T-helper 9 cell (primary cell): ENCODE measurements at regions not wholly inside any gene's neighbourhood (a gene's known extent, or its start where the extent isn't known, plus 50 kb on each side); places are given as distances from the start of the nearest gene placed in this dataset.

Experiments used
- DNase-seq: peaks from one replicate; pipeline ENCODE4 v3.0.0-alpha.2; 2020

GRCh38 chr14:105862581-105863239, 336.3 kb downstream of the TMEM121 start:
- DNase-seq: no peak

DNA sequence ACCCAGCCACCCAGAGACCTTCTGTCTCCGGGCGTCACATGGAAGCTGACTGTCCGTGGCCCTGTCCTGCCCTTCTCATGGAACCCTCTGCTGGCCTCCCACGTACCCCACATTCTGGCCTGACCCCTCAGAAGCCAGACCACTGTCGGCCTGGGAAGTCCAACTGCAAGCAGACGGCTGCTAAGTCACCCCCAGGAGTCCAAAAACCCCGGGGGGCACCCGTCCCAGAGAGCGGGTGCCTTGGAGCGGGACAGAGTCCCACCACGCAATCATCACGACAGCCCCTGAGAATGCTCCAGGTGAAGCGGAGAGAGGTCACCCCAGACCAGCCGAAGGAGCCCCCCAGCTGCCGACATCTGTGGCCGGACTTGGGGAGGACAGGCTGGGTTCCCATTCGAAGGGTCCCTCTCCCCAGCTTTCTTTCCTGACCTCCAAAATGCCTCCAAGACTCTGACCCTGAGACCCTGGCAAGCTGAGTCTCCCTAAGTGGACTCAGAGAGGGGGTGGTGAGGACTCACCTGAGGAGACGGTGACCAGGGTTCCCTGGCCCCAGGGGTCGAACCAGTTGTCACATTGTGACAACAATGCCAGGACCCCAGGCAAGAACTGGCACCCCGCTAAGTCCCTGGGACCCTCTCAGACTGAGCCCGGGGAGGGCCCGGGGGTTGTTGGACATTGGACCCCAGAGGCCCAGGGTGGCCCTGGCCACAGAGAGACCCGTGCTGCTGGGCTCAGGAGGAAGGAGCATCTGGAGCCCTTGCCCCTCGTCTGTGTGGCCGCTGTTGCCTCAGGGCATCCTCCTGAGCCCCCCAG, 337.1 kb downstream of the TMEM121 start:
- DNase-seq: no peak

DNA sequence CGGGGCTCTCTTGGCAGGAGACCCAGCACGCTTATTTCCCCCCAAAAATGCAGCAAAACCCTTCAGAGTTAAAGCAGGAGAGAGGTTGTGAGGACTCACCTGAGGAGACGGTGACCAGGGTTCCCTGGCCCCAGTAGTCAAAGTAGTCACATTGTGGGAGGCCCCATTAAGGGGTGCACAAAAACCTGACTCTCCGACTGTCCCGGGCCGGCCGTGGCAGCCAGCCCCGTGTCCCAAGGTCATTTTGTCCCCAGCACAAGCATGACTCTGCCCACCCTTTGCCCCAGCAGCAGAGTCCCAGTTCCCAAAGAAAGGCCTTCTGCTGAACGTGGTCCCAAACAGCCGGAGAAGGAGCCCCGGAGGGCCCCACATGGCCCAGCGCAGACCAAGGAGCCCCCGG, 337.7 kb downstream of the TMEM121 start:
- DNase-seq: no peak

DNA sequence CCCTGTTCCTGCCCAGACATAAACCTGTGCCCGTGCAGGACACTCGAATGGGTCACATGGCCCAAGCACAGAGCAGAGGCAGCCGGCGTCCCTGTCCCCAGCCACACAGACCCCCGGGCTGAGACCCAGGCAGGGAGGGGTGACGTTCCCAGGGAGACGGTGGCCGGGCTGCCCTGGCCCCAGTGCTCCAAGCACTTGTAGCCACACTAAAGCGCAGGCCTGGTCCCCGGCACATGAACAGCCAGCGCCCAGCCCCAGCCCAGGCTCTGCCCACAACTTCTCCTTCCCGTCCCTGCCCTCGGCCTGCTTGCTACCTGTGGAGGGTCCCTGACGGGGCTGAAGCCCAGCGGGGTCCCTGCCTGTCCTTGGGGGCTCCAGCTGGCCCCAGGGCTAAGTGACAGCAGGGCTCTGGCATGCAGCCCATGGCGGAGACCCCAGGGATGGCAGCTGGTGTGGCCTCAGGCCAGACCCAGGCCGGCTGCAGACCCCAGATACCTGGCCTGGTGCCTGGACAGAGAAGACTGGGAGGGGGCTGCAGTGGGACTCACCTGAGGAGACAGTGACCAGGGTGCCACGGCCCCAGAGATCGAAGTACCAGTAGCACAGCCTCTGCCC, 338.4 kb downstream of the TMEM121 start:
- DNase-seq: no peak

- DNase-seq: no peak
Measured at GRCh38 chr14:105865266-105865903, 339.0 kb downstream of the TMEM121 start.

- no peak for DNase-seq
Measured at GRCh38 chr14:105865904-105866840, 339.8 kb downstream of the TMEM121 start.

GRCh38 chr14:105866841-105867321, 340.5 kb downstream of the TMEM121 start:
- no peak for DNase-seq

- no peak for DNase-seq
Measured at GRCh38 chr14:105867961-105868599, 341.7 kb downstream of the TMEM121 start.

DNA sequence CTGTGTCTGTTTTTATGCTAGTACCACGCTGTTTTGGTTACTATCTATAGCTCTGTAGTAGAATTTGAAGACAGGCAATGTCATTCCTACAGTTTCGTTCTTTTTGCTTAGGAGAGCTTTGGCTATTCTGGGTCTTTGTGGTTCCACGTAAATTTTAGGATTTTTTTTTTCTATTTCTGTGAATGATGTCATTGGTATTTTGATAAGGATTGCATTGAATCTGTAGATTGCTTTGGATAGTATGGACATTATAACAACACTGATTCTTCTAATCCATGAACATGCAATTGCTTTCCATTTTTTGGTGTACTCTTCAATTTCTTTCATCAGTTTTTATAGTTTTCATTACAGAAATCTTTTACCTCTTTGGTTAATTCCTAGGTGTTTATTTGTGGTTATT, 345.2 kb downstream of the TMEM121 start:
- no peak for DNase-seq

- DNase-seq: no peak
Measured at GRCh38 chr14:105873870-105874512, 347.6 kb downstream of the TMEM121 start.

DNA sequence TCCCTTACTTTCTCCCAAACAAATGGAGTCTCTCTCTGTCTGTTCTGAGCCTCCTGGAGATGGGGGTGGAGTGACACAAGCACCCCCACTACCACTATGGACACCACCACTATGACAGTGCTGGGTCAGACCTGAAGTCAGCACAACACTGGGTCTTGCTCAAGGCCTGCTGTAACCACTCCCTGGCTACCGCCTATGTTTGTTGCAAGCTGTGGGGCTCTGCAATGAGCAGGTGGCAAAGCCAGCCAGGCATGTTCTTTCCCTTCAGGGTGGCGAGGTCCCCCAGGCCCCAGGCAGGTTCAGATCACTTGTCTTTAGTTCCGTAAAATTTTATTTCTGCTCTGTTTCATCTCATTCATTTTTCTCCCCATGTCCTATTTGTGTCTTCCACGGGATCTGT, 349.8 kb downstream of the TMEM121 start:
- no peak for DNase-seq

- no peak for DNase-seq
Measured at GRCh38 chr14:105876829-105877228, 350.4 kb downstream of the TMEM121 start.

DNA sequence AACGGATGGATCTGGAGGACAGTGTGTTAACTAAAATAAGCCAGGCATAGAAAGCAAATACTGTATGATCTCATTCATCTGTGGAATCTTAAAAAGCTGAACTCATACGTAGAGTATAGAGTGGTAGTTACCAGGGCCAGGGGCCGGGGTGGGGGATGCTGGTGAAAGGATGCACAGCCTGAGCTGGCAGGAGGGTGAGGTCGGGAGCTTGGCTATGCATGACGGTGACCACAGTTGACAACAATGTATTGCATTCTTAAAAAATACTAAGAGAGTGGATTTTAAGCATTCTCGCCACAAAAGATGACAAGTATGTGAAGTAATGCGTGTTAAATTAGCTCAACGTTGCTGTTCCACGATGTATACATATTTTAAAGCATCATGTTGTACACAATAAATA, 351.3 kb downstream of the TMEM121 start:
- no peak for DNase-seq

- DNase-seq: no peak
Measured at GRCh38 chr14:105878125-105878524, 351.7 kb downstream of the TMEM121 start.

GRCh38 chr14:105878554-105878953, 352.2 kb downstream of the TMEM121 start:
- no peak for DNase-seq

- DNase-seq: no peak
Measured at GRCh38 chr14:105879503-105879866, 353.1 kb downstream of the TMEM121 start.

- DNase-seq: no peak
Measured at GRCh38 chr14:105879867-105880561, 353.6 kb downstream of the TMEM121 start.

- no peak for DNase-seq
Measured at GRCh38 chr14:105880616-105881015, 354.2 kb downstream of the TMEM121 start.

- DNase-seq: no peak
Measured at GRCh38 chr14:105881021-105881930, 354.9 kb downstream of the TMEM121 start.
